ENCODE measurements at regions not wholly inside any gene's neighbourhood (a gene's known extent, or its start where the extent isn't known, plus 50 kb on each side); places are given as distances from the start of the nearest gene placed in this dataset.
"Not testable (repeated sequence)": the region's sequence is repeated elsewhere in the genome, so short reads cannot be mapped to it uniquely, and the experiment has no call there.

DNA sequence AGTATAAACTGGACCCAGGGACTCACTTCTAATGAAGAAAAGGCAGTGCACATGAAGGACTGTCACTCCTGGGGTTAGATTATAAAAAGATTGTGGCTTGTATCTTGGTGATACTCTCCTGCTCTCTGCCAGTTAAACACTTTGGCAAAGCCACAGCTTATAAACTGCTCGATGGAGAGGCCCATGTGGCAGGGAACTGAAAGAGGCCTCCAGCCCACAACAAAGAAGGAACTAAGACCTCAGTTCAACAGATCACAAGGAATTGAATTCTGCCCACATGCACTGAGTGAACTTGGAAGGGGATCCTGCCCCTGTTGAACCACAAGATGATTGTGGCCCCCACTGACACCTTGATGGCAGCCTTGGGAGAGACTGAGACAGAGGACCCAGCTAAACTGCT lies 363.8 kb downstream of the CBLN4 start:
- no peaks in the 10 kb centered on the region for H3K4me1 Mint-ChIP-seq (ENCODE audit: low read depth)
- no peaks in the 10 kb centered on the region for H3K36me3 Mint-ChIP-seq (ENCODE audit: low read depth)
- H3K27ac Mint-ChIP-seq (ENCODE audit: unreplicated experiment): no peak overlapping the region
- H3K27me3 Mint-ChIP-seq (ENCODE audit: low read depth): no peaks in the 10 kb centered on the region
- peaks cover 3% of the 10 kb centered on the region for H3K9me3 Mint-ChIP-seq (ENCODE audit: low read depth)
- no peak for DNase-seq (ENCODE audit: low spot score)
- H3K4me3 Mint-ChIP-seq (ENCODE audit: unreplicated experiment): no peak overlapping the region
- TF ChIP-seq, protein P1, sequence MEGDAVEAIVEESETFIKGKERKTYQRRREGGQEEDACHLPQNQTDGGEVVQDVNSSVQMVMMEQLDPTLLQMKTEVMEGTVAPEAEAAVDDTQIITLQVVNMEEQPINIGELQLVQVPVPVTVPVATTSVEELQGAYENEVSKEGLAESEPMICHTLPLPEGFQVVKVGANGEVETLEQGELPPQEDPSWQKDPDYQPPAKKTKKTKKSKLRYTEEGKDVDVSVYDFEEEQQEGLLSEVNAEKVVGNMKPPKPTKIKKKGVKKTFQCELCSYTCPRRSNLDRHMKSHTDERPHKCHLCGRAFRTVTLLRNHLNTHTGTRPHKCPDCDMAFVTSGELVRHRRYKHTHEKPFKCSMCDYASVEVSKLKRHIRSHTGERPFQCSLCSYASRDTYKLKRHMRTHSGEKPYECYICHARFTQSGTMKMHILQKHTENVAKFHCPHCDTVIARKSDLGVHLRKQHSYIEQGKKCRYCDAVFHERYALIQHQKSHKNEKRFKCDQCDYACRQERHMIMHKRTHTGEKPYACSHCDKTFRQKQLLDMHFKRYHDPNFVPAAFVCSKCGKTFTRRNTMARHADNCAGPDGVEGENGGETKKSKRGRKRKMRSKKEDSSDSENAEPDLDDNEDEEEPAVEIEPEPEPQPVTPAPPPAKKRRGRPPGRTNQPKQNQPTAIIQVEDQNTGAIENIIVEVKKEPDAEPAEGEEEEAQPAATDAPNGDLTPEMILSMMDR (IDR thresholded peaks at IDR 0.05): no peak

DNA sequence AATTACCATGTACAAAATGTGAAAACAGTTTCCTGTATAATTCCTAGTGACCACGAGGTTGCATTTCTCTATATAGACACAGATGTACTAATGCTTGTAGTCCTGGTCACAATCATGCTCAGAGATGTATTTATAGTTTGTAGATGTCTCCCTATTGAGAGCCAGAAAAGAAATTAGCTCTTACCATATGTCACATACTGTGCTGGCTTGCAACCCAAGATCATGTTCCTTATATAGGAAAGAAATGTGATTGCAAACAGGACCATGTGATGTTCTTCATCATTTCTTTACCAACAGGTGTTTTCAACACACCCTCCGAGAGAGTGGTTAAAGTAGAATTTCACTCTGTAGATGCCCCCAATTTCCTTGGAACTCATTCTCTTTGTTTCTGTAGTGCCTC lies 369.4 kb downstream of the CBLN4 start:
- TF ChIP-seq, protein P1 (IDR thresholded peaks at IDR 0.05): no peak
- Mint-ChIP-seq H3K4me1 (ENCODE audit: low read depth) (no peaks in the 10 kb centered on the region), H3K36me3 (ENCODE audit: low read depth) (no peaks in the 10 kb centered on the region), H3K27ac (ENCODE audit: unreplicated experiment) (no peak overlapping the region), H3K9me3 (ENCODE audit: low read depth) (no peaks in the 10 kb centered on the region), H3K4me3 (ENCODE audit: unreplicated experiment) (no peak overlapping the region), H3K27me3 (ENCODE audit: low read depth) (no peaks in the 10 kb centered on the region)
- no peak for DNase-seq (ENCODE audit: low spot score)

DNA sequence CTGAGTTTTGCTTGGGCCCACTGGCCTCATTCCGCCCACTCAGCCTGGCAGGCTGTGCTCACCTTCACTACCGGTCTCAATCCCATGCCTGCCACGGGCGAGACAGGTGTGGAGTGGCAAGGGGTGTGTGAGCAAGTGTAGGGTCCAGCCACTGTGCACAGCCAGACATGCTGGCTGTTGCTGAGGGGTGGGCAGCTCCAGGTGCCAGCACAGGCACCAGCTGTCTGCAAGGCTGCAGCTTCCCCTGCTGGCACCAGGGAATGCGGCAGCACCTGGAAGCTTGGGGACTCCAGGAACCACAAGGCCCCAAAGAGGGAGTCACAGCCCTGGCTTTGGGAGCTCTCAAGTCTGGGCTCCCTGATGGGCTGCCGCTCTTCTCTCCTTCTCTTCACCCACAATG lies 372.7 kb downstream of the CBLN4 start:
- H3K4me1 Mint-ChIP-seq (ENCODE audit: low read depth): no peaks in the 10 kb centered on the region
- DNase-seq (ENCODE audit: low spot score): no peak
- no peaks in the 10 kb centered on the region for H3K27me3 Mint-ChIP-seq (ENCODE audit: low read depth)
- no peak overlapping the region for H3K27ac Mint-ChIP-seq (ENCODE audit: unreplicated experiment)
- TF ChIP-seq, protein P1 (IDR thresholded peaks at IDR 0.05): no peak
- H3K9me3 Mint-ChIP-seq (ENCODE audit: low read depth): no peaks in the 10 kb centered on the region
- H3K36me3 Mint-ChIP-seq (ENCODE audit: low read depth): no peaks in the 10 kb centered on the region
- H3K4me3 Mint-ChIP-seq (ENCODE audit: unreplicated experiment): no peak overlapping the region

DNA sequence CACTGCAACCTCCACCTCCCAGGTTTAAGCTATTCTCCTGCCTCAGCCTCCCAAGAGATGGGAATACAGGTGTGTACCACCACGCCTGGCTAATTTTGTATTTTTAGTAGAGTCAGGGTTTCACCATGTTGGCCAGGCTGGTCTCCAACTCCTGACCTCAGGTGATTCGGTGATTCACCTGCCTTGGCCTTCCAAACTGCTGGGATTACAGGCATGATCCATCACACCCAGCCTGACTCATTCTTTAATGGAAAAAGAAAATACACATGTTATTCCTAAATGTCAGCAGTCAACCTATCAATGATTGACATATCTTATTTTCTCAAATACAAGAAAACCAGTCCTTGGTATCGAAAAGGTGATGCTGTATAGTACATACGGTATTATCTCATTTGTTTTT lies 376.2 kb downstream of the CBLN4 start:
- H3K9me3 Mint-ChIP-seq (ENCODE audit: low read depth); H3K36me3 Mint-ChIP-seq (ENCODE audit: low read depth); DNase-seq (ENCODE audit: low spot score); H3K27me3 Mint-ChIP-seq (ENCODE audit: low read depth); H3K27ac Mint-ChIP-seq (ENCODE audit: unreplicated experiment); H3K4me1 Mint-ChIP-seq (ENCODE audit: low read depth); H3K4me3 Mint-ChIP-seq (ENCODE audit: unreplicated experiment): not testable (repeated sequence)

DNA sequence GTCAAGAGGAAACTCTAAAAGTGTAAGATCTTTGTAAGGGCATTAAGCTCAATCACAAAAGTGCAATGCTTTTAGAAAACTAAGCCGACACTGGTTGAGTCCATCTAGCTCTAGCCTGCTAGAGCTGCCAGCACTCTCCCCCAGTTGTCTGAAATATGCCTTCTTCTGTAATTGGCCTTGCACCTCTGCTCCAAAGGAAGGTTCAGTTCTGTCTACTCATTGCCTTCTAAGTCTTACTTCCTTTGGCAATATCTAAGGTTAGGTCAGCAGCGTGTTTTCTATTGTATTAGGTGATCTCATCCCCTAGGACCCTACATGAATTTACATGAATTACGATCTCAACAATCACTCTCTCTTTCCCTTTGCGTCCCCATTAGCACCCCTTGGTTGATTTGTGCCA lies 378.6 kb downstream of the CBLN4 start:
- Mint-ChIP-seq H3K36me3 (ENCODE audit: low read depth) (no peaks in the 10 kb centered on the region), H3K4me1 (ENCODE audit: low read depth) (no peaks in the 10 kb centered on the region), H3K4me3 (ENCODE audit: unreplicated experiment) (no peak overlapping the region), H3K27me3 (ENCODE audit: low read depth) (no peaks in the 10 kb centered on the region), H3K27ac (ENCODE audit: unreplicated experiment) (no peak overlapping the region), H3K9me3 (ENCODE audit: low read depth) (peaks cover 4% of the 10 kb centered on the region)
- DNase-seq (ENCODE audit: low spot score): no peak
- TF ChIP-seq, protein P1 (IDR thresholded peaks at IDR 0.05): no peak

DNA sequence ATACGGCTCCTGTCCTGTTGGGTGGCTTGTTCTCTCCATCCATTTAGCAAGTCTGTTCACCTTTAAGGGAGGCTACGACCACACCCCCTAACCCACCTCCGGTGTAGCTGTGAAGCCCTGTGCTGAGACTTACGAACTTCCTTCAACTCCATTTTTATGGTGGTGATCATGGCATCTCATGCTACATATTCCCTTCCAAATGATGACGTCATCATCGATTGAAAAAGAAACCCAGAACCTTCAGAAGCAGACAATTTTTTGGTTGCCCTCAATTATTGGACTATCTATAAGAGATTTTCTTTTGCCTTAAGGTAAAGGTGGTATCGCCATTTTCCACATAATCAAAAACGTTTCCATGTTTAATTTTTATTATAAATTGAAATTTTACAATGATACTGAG lies 389.0 kb downstream of the CBLN4 start:
- no peak for DNase-seq (ENCODE audit: low spot score)
- Mint-ChIP-seq H3K4me3 (ENCODE audit: unreplicated experiment) (no peak overlapping the region), H3K4me1 (ENCODE audit: low read depth) (no peaks in the 10 kb centered on the region), H3K36me3 (ENCODE audit: low read depth) (no peaks in the 10 kb centered on the region), H3K27ac (ENCODE audit: unreplicated experiment) (no peak overlapping the region), H3K27me3 (ENCODE audit: low read depth) (no peaks in the 10 kb centered on the region), H3K9me3 (ENCODE audit: low read depth) (peaks cover 43% of the 10 kb centered on the region)
- TF ChIP-seq, protein P1 (IDR thresholded peaks at IDR 0.05): no peak

All from chondrocyte (in vitro differentiated cells).